ENCODE measurements at regions not wholly inside any gene's neighbourhood (a gene's known extent, or its start where the extent isn't known, plus 50 kb on each side); places are given as distances from the start of the nearest gene placed in this dataset.

GRCh38 chr10:121108051-121108450, 256.9 kb downstream of the WDR11 start:
- TF ChIP-seq, protein P1, sequence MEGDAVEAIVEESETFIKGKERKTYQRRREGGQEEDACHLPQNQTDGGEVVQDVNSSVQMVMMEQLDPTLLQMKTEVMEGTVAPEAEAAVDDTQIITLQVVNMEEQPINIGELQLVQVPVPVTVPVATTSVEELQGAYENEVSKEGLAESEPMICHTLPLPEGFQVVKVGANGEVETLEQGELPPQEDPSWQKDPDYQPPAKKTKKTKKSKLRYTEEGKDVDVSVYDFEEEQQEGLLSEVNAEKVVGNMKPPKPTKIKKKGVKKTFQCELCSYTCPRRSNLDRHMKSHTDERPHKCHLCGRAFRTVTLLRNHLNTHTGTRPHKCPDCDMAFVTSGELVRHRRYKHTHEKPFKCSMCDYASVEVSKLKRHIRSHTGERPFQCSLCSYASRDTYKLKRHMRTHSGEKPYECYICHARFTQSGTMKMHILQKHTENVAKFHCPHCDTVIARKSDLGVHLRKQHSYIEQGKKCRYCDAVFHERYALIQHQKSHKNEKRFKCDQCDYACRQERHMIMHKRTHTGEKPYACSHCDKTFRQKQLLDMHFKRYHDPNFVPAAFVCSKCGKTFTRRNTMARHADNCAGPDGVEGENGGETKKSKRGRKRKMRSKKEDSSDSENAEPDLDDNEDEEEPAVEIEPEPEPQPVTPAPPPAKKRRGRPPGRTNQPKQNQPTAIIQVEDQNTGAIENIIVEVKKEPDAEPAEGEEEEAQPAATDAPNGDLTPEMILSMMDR (IDR thresholded peaks at IDR 0.05; ENCODE audit: low read depth, low read length) = no peak
- TF ChIP-seq, protein P2, sequence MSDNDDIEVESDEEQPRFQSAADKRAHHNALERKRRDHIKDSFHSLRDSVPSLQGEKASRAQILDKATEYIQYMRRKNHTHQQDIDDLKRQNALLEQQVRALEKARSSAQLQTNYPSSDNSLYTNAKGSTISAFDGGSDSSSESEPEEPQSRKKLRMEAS (IDR thresholded peaks at IDR 0.05; ENCODE audit: low read depth, low read length) = no peak
